ENCODE measurements at regions not wholly inside any gene's neighbourhood (a gene's known extent, or its start where the extent isn't known, plus 50 kb on each side); places are given as distances from the start of the nearest gene placed in this dataset.

GRCh38 chr11:34749666-34750659 lies 129.1 kb downstream of the EHF start:
- Histone ChIP-seq H3K4me3 (ENCODE audit: control insufficient read depth in 1 of 7, extremely low read depth in 1 of 7, insufficient read depth in 4 of 7, low read depth in 2 of 7, low read length in 6 of 7) (no peak overlapping the region), H3K9me3 (ENCODE audit: control extremely low read depth in 1 of 5, control insufficient read depth in 4 of 5, insufficient read depth in 2 of 5, low read depth in 1 of 5, low read length in 4 of 5) (no peaks in the 10 kb centered on the region), H3K27ac (ENCODE audit: insufficient read depth in 1 of 2, low read depth in 1 of 2, low read length in 2 of 2, poor library complexity in 1 of 2, severe bottlenecking in 2 of 2) (no peak overlapping the region), H3K4me1 (ENCODE audit: control extremely low read depth in 1 of 4, control insufficient read depth in 4 of 4, insufficient read depth in 4 of 4, low read length in 3 of 4) (peaks cover 0 to 7% (median 2%) of the 10 kb centered on the region in 4 experiments), H3K27me3 (replicated peaks in 2 of 5; ENCODE audit: control insufficient read depth in 4 of 5, insufficient read depth in 5 of 5, low read length in 4 of 5) (no peaks in the 10 kb centered on the region), H3K36me3 (ENCODE audit: control insufficient read depth in 4 of 4, insufficient read depth in 4 of 4, low read length in 3 of 4) (no peaks in the 10 kb centered on the region)
- WGBS (ENCODE audit: insufficient coverage) = 39% methylated on average over 5 of the region's 8 CpGs
- ChIA-PET CTCF (no interaction called here), POLR2A (no interaction called here)
- peak in 2 of 3 donors; percentile 1 to 19 for DNase-seq

GRCh38 chr11:34748036-34748435 lies 127.1 kb downstream of the EHF start:
- 83% methylated on average over 1 of the region's 3 CpGs for WGBS (ENCODE audit: insufficient coverage)
- Histone ChIP-seq H3K36me3 (ENCODE audit: control insufficient read depth in 4 of 4, insufficient read depth in 4 of 4, low read length in 3 of 4) (no peaks in the 10 kb centered on the region), H3K4me3 (ENCODE audit: control insufficient read depth in 1 of 7, extremely low read depth in 1 of 7, insufficient read depth in 4 of 7, low read depth in 2 of 7, low read length in 6 of 7) (no peak overlapping the region), H3K9me3 (ENCODE audit: control extremely low read depth in 1 of 5, control insufficient read depth in 4 of 5, insufficient read depth in 2 of 5, low read depth in 1 of 5, low read length in 4 of 5) (no peaks in the 10 kb centered on the region), H3K4me1 (ENCODE audit: control extremely low read depth in 1 of 4, control insufficient read depth in 4 of 4, insufficient read depth in 4 of 4, low read length in 3 of 4) (peaks cover 0 to 7% (median 2%) of the 10 kb centered on the region in 4 experiments), H3K27me3 (replicated peaks in 2 of 5; ENCODE audit: control insufficient read depth in 4 of 5, insufficient read depth in 5 of 5, low read length in 4 of 5) (no peaks in the 10 kb centered on the region), H3K27ac (ENCODE audit: insufficient read depth in 1 of 2, low read depth in 1 of 2, low read length in 2 of 2, poor library complexity in 1 of 2, severe bottlenecking in 2 of 2) (no peak overlapping the region)
- ChIA-PET POLR2A (no interaction called here), CTCF (no interaction called here)
- no peak for DNase-seq

- Histone ChIP-seq H3K36me3 (ENCODE audit: control insufficient read depth in 4 of 4, insufficient read depth in 4 of 4, low read length in 3 of 4) (no peaks in the 10 kb centered on the region), H3K27ac (ENCODE audit: insufficient read depth in 1 of 2, low read depth in 1 of 2, low read length in 2 of 2, poor library complexity in 1 of 2, severe bottlenecking in 2 of 2) (no peak overlapping the region), H3K4me3 (ENCODE audit: control insufficient read depth in 1 of 7, extremely low read depth in 1 of 7, insufficient read depth in 4 of 7, low read depth in 2 of 7, low read length in 6 of 7) (no peak overlapping the region), H3K27me3 (replicated peaks in 2 of 5; ENCODE audit: control insufficient read depth in 4 of 5, insufficient read depth in 5 of 5, low read length in 4 of 5) (peaks cover 0 to 1% (median 0%) of the 10 kb centered on the region in 5 experiments), H3K9me3 (ENCODE audit: control extremely low read depth in 1 of 5, control insufficient read depth in 4 of 5, insufficient read depth in 2 of 5, low read depth in 1 of 5, low read length in 4 of 5) (no peaks in the 10 kb centered on the region), H3K4me1 (ENCODE audit: control extremely low read depth in 1 of 4, control insufficient read depth in 4 of 4, insufficient read depth in 4 of 4, low read length in 3 of 4) (peaks cover 0 to 7% (median 2%) of the 10 kb centered on the region in 4 experiments)
- WGBS (ENCODE audit: insufficient coverage) = 50% methylated on average over 2 of the region's 3 CpGs
- POLR2A ChIA-PET = no interaction called here
- DNase-seq = no peak
- CTCF ChIA-PET = no interaction called here
Measured at GRCh38 chr11:34747251-34747650, 126.4 kb downstream of the EHF start.

- POLR2A ChIA-PET = no interaction called here
Measured at GRCh38 chr11:34745195-34745594, 124.3 kb downstream of the EHF start.

GRCh38 chr11:34744511-34744910 lies 123.6 kb downstream of the EHF start:
- ChIA-PET CTCF (no interaction called here), POLR2A (no interaction called here)
- 90% methylated on average over 2 of the region's 3 CpGs for WGBS (ENCODE audit: insufficient coverage)
- Histone ChIP-seq H3K9me3 (ENCODE audit: control extremely low read depth in 1 of 5, control insufficient read depth in 4 of 5, insufficient read depth in 2 of 5, low read depth in 1 of 5, low read length in 4 of 5) (no peaks in the 10 kb centered on the region), H3K4me1 (ENCODE audit: control extremely low read depth in 1 of 4, control insufficient read depth in 4 of 4, insufficient read depth in 4 of 4, low read length in 3 of 4) (no peaks in the 10 kb centered on the region), H3K27ac (ENCODE audit: insufficient read depth in 1 of 2, low read depth in 1 of 2, low read length in 2 of 2, poor library complexity in 1 of 2, severe bottlenecking in 2 of 2) (no peak overlapping the region), H3K36me3 (ENCODE audit: control insufficient read depth in 4 of 4, insufficient read depth in 4 of 4, low read length in 3 of 4) (no peaks in the 10 kb centered on the region), H3K4me3 (ENCODE audit: control insufficient read depth in 1 of 7, extremely low read depth in 1 of 7, insufficient read depth in 4 of 7, low read depth in 2 of 7, low read length in 6 of 7) (no peak overlapping the region), H3K27me3 (replicated peaks in 2 of 5; ENCODE audit: control insufficient read depth in 4 of 5, insufficient read depth in 5 of 5, low read length in 4 of 5) (peaks cover 0 to 1% (median 0%) of the 10 kb centered on the region in 5 experiments)
- DNase-seq = no peak

More at GRCh38 chr11:34745195-34745594, 124.3 kb downstream of the EHF start:
- H3K36me3 ChIP-seq (ENCODE audit: control insufficient read depth in 4 of 4, insufficient read depth in 4 of 4, low read length in 3 of 4) = no peaks in the 10 kb centered on the region
- H3K4me1 ChIP-seq (ENCODE audit: control extremely low read depth in 1 of 4, control insufficient read depth in 4 of 4, insufficient read depth in 4 of 4, low read length in 3 of 4) = peaks cover 0 to 4% (median 2%) of the 10 kb centered on the region in 4 experiments
- H3K27me3 ChIP-seq (replicated peaks in 2 of 5; ENCODE audit: control insufficient read depth in 4 of 5, insufficient read depth in 5 of 5, low read length in 4 of 5) = peaks cover 0 to 1% (median 0%) of the 10 kb centered on the region in 5 experiments
- no peak overlapping the region for H3K4me3 ChIP-seq (ENCODE audit: control insufficient read depth in 1 of 7, extremely low read depth in 1 of 7, insufficient read depth in 4 of 7, low read depth in 2 of 7, low read length in 6 of 7)
- H3K27ac ChIP-seq (ENCODE audit: insufficient read depth in 1 of 2, low read depth in 1 of 2, low read length in 2 of 2, poor library complexity in 1 of 2, severe bottlenecking in 2 of 2) = no peak overlapping the region
- WGBS (ENCODE audit: insufficient coverage) = 100% methylated on average over 3 of the region's 3 CpGs
- no peak for DNase-seq
- CTCF ChIA-PET = no interaction called here
- no peaks in the 10 kb centered on the region for H3K9me3 ChIP-seq (ENCODE audit: control extremely low read depth in 1 of 5, control insufficient read depth in 4 of 5, insufficient read depth in 2 of 5, low read depth in 1 of 5, low read length in 4 of 5)

- 95% methylated on average over 2 of the region's 5 CpGs for WGBS (ENCODE audit: insufficient coverage)
- Histone ChIP-seq H3K27me3 (replicated peaks in 2 of 5; ENCODE audit: control insufficient read depth in 4 of 5, insufficient read depth in 5 of 5, low read length in 4 of 5) (peaks cover 0 to 1% (median 0%) of the 10 kb centered on the region in 5 experiments), H3K9me3 (ENCODE audit: control extremely low read depth in 1 of 5, control insufficient read depth in 4 of 5, insufficient read depth in 2 of 5, low read depth in 1 of 5, low read length in 4 of 5) (peaks cover 0 to 16% (median 4%) of the 10 kb centered on the region in 5 experiments), H3K4me3 (ENCODE audit: control insufficient read depth in 1 of 7, extremely low read depth in 1 of 7, insufficient read depth in 4 of 7, low read depth in 2 of 7, low read length in 6 of 7) (no peak overlapping the region), H3K4me1 (ENCODE audit: control extremely low read depth in 1 of 4, control insufficient read depth in 4 of 4, insufficient read depth in 4 of 4, low read length in 3 of 4) (no peaks in the 10 kb centered on the region), H3K27ac (ENCODE audit: insufficient read depth in 1 of 2, low read depth in 1 of 2, low read length in 2 of 2, poor library complexity in 1 of 2, severe bottlenecking in 2 of 2) (no peak overlapping the region), H3K36me3 (ENCODE audit: control insufficient read depth in 4 of 4, insufficient read depth in 4 of 4, low read length in 3 of 4) (no peaks in the 10 kb centered on the region)
- DNase-seq = no peak
- ChIA-PET POLR2A (no interaction called here), CTCF (no interaction called here)
Measured at GRCh38 chr11:34738237-34738636, 117.3 kb downstream of the EHF start.

- ChIA-PET POLR2A (no interaction called here), CTCF (no interaction called here)
- H3K27me3 ChIP-seq (replicated peaks in 2 of 5; ENCODE audit: control insufficient read depth in 4 of 5, insufficient read depth in 5 of 5, low read length in 4 of 5) = no peaks in the 10 kb centered on the region
- H3K9me3 ChIP-seq (ENCODE audit: control extremely low read depth in 1 of 5, control insufficient read depth in 4 of 5, insufficient read depth in 2 of 5, low read depth in 1 of 5, low read length in 4 of 5) = peaks cover 0 to 10% (median 0%) of the 10 kb centered on the region in 5 experiments
- H3K27ac ChIP-seq (ENCODE audit: insufficient read depth in 1 of 2, low read depth in 1 of 2, low read length in 2 of 2, poor library complexity in 1 of 2, severe bottlenecking in 2 of 2) = no peak overlapping the region
- H3K36me3 ChIP-seq (ENCODE audit: control insufficient read depth in 4 of 4, insufficient read depth in 4 of 4, low read length in 3 of 4) = no peaks in the 10 kb centered on the region
- no peak for DNase-seq
- no peaks in the 10 kb centered on the region for H3K4me1 ChIP-seq (ENCODE audit: control extremely low read depth in 1 of 4, control insufficient read depth in 4 of 4, insufficient read depth in 4 of 4, low read length in 3 of 4)
- no CpG with 5 or more reads among the region's 1 CpG for WGBS (ENCODE audit: insufficient coverage)
- H3K4me3 ChIP-seq (ENCODE audit: control insufficient read depth in 1 of 7, extremely low read depth in 1 of 7, insufficient read depth in 4 of 7, low read depth in 2 of 7, low read length in 6 of 7) = no peak overlapping the region
Measured at GRCh38 chr11:34732831-34733230, 111.9 kb downstream of the EHF start.
